PC-9 (cell line): ENCODE measurements at regions not wholly inside any gene's neighbourhood (a gene's known extent, or its start where the extent isn't known, plus 50 kb on each side); places are given as distances from the start of the nearest gene placed in this dataset.
A peak's percentile ranks its signal among the peaks of the same experiment; 100 is the strongest.

Source experiments
- BruUV-seq: library from RNA; stranded (reverse); fragments of 400-500 nt; replicated peaks from 2 replicates; lab custom pipeline; 2021; lab: Mats Ljungman, UMichigan
- CTCF ChIA-PET: fragments of 300-600 bp; sonication (Branson Sonifier 250); formaldehyde crosslinking; loops from one replicate; lab custom pipeline; 2022; ENCODE audit warnings: antibody characterized with exemption; lab: Charles Lee
- POLR2A ChIA-PET: fragments of 300-600 bp; sonication (Branson Sonifier 250); formaldehyde crosslinking; loops from one replicate; lab custom pipeline; 2022; ENCODE audit warnings: antibody characterized with exemption; ENCODE audit not compliant: unreplicated experiment; lab: Charles Lee
- DNase-seq, 2 experiments: peaks; one replicate each; pipeline versions ENCODE4 v3.0.0 to v3.0.0-alpha.2; 2015 to 2022; ENCODE audit warnings: mixed read lengths in 1 of 2
- H2AFZ ChIP-seq: fragments of 200-600 bp; sonication (generic); 2 replicates; pipeline ENCODE4 v1.8.1; 2017; ENCODE audit warnings: antibody characterized with exemption
- H3F3A ChIP-seq: fragments of 200-600 bp; sonication (generic); 2 replicates; pipeline ENCODE4 v1.8.1; 2017; ENCODE audit warnings: antibody characterized with exemption, mild to moderate bottlenecking, low read depth; ENCODE audit not compliant: insufficient read depth
- H3K27ac ChIP-seq: fragments of 200-600 bp; sonication (generic); 2 replicates; pipeline ENCODE4 v1.6.1; 2016; ENCODE audit warnings: mixed run types
- H3K27me3 ChIP-seq: fragments of 200-600 bp; sonication (generic); 2 replicates; pipeline ENCODE4 v1.6.1; 2016; ENCODE audit warnings: low read depth, mixed run types; ENCODE audit not compliant: insufficient read depth
- H3K36me3 ChIP-seq: fragments of 200-600 bp; sonication (generic); 2 replicates; pipeline ENCODE4 v1.6.1; 2016; ENCODE audit warnings: low read depth, mixed run types
- H3K4me1 ChIP-seq: fragments of 200-600 bp; sonication (generic); replicated peaks from 2 replicates; pipeline ENCODE4 v1.6.1; 2016; ENCODE audit warnings: mixed run types; ENCODE audit not compliant: insufficient read depth
- H3K4me2 ChIP-seq: fragments of 200-600 bp; sonication (generic); 2 replicates; pipeline ENCODE4 v1.6.1; 2017; ENCODE audit warnings: mixed run types
- H3K4me3 ChIP-seq: fragments of 200-600 bp; sonication (generic); 2 replicates; pipeline ENCODE4 v1.6.1; 2016; ENCODE audit warnings: mixed run types
- H3K79me2 ChIP-seq: fragments of 200-600 bp; sonication (generic); 2 replicates; pipeline ENCODE4 v1.6.1; 2017; ENCODE audit warnings: low read depth, mixed run types
- H3K9me2 ChIP-seq: fragments of 200-600 bp; sonication (generic); 2 replicates; pipeline ENCODE4 v1.8.1; 2017; ENCODE audit warnings: mild to moderate bottlenecking; ENCODE audit not compliant: insufficient read depth
- H3K9me3 ChIP-seq: fragments of 200-600 bp; sonication (generic); 2 replicates; pipeline ENCODE4 v1.8.1; 2016; ENCODE audit warnings: low read depth; ENCODE audit not compliant: insufficient read depth
- H4K20me1 ChIP-seq: fragments of 200-600 bp; sonication (generic); 2 replicates; pipeline ENCODE4 v1.8.1; 2017; ENCODE audit not compliant: insufficient read depth
- CTCF ChIP-seq: fragments of 200-600 bp; sonication (generic); conservative IDR thresholded peaks from 2 replicates; pipeline ENCODE4 v1.6.1; 2017; ENCODE audit warnings: mixed run types, antibody characterized with exemption, mild to moderate bottlenecking, moderate library complexity
- EZH2 ChIP-seq: fragments of 200-600 bp; sonication (generic); IDR thresholded peaks from 2 replicates; pipeline ENCODE4 v1.8.0; 2017; ENCODE audit warnings: antibody characterized with exemption, low read depth
- intact Hi-C: fragments of 100-400 bp; cut with micrococcal nuclease; formaldehyde crosslinking; loops from one replicate; pipeline ENCODE4 v1.10.0; 2022; ENCODE audit not compliant: unreplicated experiment

DNA sequence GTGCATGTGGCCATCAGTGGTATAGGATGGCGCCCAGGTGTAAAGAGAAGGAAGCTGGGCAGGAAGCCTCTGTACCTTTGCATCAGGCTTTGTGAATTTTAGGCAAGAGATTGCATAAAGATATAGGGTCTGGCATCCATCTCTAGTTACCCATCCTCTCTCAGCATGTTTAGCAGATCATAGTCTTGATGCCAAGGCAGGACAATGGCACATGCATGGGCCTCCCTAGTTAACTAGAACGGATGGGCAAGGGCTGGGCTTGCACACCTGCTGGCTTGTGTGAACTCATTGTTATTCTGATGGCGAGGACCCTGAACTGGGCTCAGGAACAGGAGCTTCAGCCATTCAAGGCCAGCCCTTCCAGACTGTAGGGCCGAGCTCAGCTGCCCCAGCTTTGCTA lies 229.2 kb upstream of the NCAM1 start:
- Histone ChIP-seq H3F3A (no peaks in the 10 kb centered on the region), H3K4me3 (no peak overlapping the region), H3K27ac (no peak overlapping the region), H3K9me3 (no peaks in the 10 kb centered on the region), H3K4me1 (no peaks in the 10 kb centered on the region), H3K79me2 (no peaks in the 10 kb centered on the region), H3K27me3 (no peaks in the 10 kb centered on the region), H3K4me2 (no peak overlapping the region), H3K9me2 (no peaks in the 10 kb centered on the region), H3K36me3 (no peaks in the 10 kb centered on the region), H2AFZ (no peak overlapping the region), H4K20me1 (no peaks in the 10 kb centered on the region)
- no peak for TF ChIP-seq CTCF
- TF ChIP-seq EZH2 = no peak
- POLR2A ChIA-PET = no interaction called here
- DNase-seq = no peak
- CTCF ChIA-PET = no interaction called here
- BruUV-seq = no TSS peak
- intact Hi-C loops = no loop called here

- Histone ChIP-seq H4K20me1 (no peaks in the 10 kb centered on the region), H3K4me1 (no peaks in the 10 kb centered on the region), H3K27me3 (peaks cover 12% of the 10 kb centered on the region; the same call in 1 of the 2 replicates), H2AFZ (no peak overlapping the region), H3F3A (no peaks in the 10 kb centered on the region), H3K9me3 (no peaks in the 10 kb centered on the region), H3K4me3 (no peak overlapping the region), H3K36me3 (no peaks in the 10 kb centered on the region), H3K27ac (no peak overlapping the region), H3K4me2 (no peak overlapping the region), H3K9me2 (no peaks in the 10 kb centered on the region), H3K79me2 (no peaks in the 10 kb centered on the region)
- no TSS peak for BruUV-seq
- TF ChIP-seq EZH2 (no peak), CTCF (no peak)
- DNase-seq = peak in 1 of 2 experiments; percentile 8
- CTCF ChIA-PET = no interaction called here
- POLR2A ChIA-PET = no interaction called here
- intact Hi-C loops = no loop called here
Observed at GRCh38 chr11:112734207-112734606, 227.0 kb upstream of the NCAM1 start.

- Histone ChIP-seq H2AFZ (no peak overlapping the region), H3K27me3 (peaks cover 20% of the 10 kb centered on the region; the same call in 1 of the 2 replicates), H3K27ac (no peak overlapping the region), H3K9me2 (no peaks in the 10 kb centered on the region), H3F3A (no peaks in the 10 kb centered on the region), H3K4me3 (no peak overlapping the region), H3K9me3 (no peaks in the 10 kb centered on the region), H3K79me2 (no peaks in the 10 kb centered on the region), H3K36me3 (no peaks in the 10 kb centered on the region), H3K4me1 (no peaks in the 10 kb centered on the region), H4K20me1 (no peaks in the 10 kb centered on the region), H3K4me2 (no peak overlapping the region)
- POLR2A ChIA-PET = no interaction called here
- intact Hi-C loops = no loop called here
- CTCF ChIA-PET = no interaction called here
- no TSS peak for BruUV-seq
- no peak for TF ChIP-seq CTCF
- no peak for TF ChIP-seq EZH2
- no peak for DNase-seq
Observed at GRCh38 chr11:112735470-112735869, 225.8 kb upstream of the NCAM1 start.
